ENCODE measurements at regions not wholly inside any gene's neighbourhood (a gene's known extent, or its start where the extent isn't known, plus 50 kb on each side); places are given as distances from the start of the nearest gene placed in this dataset.
"Not testable (repeated sequence)": the region's sequence is repeated elsewhere in the genome, so short reads cannot be mapped to it uniquely, and the experiment has no call there.

DNA sequence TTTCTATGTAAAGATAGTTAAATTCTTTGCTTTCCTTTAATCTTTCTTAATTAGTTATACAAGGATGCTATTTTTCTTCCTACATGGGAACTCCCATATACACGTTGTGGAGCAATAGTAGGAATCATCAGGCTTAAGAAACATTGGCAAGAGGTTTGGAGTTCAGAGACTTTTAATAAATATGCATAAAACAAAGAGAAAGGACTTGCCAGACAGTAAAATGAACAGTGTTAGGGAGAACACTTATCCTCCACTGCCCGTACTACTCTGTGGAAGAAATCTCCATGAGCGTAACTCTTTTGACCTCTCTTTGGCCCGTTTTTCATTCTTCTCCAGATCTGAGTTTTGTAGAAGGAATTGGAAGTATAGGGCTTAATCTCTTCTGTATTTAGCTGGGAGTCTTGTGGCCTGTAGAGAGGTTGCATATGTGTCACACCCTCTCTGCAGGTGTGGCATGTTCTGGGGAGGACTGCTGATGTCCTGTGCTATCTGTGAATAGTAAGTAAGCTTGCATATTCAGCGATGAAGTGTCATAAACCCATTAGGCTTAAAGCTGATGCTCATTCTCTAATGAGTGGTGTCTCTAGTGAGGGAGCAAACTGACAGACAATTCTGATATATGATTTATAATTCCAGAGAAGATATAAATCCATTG lies 455.4 kb upstream of the FAR2 start:
- no peak for DNase-seq

DNA sequence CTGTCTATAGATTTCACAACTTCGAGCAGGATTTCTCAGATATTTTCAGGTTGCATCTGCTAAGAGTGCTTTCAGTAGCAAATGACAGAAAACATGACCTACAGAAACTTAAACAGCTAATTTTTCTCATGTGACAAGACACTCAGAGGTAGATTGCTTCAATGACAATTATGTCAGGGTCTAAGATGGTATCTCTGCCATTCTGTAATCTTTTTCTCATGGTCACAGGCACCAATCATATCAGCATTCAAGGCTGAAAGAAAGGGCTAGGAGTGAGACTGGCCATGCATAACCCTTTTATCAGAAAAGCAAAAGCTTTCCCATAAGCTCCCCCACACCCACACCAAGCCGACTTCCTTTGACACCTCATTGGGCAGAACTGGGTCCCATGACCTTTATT lies 450.5 kb upstream of the FAR2 start:
- DNase-seq = no peak

DNA sequence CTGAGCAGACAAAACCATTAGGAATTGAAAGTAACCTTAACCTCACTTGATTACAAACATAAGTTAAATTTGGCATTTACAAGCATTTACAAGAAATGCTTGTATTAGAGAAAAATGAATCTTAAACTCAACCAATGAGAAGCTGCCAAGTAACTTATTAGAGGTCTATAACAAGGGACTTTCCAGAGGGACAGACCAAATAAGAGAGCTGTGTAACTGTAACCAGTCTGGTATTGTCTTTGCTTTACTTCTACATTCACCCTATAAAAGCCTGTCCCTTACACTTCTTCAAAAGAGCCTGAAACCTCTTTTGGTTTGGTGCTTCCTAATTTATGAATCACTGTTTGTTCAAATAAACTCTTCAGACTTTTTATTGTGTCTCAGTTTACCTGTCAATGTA lies 450.0 kb upstream of the FAR2 start:
- DNase-seq = no peak

DNA sequence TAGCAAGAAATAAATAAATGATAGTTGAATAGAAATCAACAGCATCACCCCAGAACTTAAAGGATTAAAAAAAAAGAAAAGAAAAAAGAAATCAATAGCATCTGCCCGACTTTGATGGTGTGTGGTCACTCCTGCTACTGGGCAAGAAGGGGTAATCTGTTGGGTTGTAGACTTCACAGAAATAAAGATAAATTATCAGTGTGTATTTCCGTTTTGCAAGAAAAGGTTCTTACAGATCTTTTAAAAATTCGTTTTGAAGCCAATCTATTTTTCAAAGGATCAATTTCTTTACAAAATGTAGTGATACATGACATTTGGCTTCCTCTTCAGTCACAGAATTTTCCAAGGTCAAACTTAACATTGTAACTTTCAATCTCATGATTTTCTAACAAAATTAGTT lies 448.9 kb upstream of the FAR2 start:
- no peak for DNase-seq

DNA sequence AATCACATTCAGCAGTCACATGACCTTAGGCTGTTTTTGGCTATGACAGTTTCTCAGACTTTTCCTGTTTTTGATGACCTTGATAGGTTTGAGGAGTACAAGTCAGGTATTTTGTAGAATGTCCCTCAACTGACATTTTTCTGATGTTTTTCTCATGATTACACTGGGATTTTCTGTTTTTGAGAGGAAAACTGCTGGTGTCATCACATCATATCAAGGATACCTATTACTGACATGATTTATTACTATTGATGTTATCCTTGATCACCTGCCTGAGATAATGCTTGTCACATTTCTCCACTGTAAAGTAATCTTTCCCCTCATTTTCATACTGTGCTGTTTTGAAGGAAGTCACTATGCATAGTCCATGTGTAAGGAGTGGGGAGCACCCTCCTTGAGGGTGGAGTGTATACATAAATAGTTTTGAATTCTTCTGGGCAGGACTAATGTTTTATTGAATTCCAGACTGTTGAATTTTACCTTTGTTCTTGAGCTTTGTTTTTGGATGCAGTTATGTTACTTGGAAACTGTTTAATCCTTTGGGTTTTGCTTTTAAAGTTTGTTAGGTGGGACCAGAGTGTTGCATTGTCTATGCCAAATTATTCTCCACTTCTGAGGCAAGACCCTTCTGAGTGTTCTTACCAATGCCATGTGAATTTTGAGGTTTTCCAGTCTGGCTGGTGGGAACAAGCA lies 444.5 kb upstream of the FAR2 start:
- DNase-seq = no peak

DNA sequence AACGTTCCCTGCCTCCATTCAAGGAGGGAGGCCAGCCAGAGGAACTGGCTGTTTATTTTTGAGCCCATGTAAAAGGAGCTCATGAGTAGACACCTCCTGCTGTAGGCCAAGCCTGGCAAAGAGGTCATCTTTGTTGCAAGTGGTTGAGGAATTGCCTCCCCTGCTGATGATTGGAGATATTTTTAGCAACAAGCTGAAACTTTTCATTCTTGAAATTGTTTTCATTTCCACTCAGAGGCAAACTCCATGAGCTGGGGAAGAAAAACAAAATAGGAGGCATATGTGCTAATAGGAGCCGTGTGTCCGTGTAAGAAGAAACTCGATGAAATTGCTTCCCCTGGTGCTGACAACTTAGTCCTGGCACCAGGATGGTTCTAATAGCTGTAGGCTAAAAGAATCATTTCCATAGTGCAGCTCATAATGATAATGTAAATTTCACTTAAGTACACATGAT lies 440.1 kb upstream of the FAR2 start:
- no peak for DNase-seq

DNA sequence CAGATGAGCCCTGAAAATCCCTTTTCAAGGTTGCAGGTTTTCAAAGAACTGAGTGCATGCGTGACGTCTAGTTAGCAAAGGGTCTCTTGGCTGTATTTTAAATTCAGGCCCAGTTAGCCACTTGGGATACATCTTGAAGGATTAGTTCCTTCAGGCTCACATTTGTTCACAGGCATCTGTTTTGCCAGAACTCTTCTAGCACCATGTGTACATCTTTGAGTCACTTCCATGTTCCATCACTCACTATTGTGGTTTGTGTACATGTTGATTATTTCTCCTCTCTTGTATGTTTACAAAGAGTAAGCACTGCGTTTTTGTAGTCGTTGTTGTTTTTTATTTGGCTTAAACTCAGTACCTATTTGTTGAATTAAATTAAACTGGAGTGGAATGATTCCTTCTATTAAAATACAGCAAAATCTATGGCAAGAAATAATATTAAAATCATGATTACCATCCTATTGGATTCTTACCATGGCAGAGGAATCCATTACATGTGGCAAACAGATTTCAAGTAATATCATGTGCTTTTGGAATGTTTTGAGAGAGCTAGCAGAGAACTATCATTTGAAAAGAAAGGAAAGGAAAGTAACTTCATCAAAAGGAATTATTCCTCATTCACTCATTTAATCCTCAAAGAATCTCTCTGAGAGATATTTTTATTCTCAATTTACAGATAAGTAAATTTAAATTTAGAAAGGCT lies 438.9 kb upstream of the FAR2 start:
- no peak for DNase-seq

DNA sequence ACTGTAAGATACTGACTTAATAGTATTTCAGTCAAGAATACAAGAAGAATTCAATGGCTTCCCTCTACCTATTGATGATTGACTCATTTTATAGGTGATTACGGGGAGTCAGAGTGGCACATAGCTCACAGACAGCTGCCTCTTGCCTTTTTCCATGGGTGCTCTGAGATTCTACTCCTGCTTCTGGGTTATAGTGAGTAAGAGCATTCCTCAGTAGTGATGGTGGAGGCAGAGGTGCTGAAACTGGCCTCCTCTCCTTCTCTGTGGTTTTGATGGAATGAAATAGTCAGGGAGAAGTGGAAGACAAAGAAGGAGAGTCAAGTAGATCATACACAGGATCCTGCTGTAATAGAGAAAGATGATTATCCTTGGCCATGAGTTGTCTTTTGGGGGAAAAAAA lies 438.2 kb upstream of the FAR2 start:
- DNase-seq = no peak

DNA sequence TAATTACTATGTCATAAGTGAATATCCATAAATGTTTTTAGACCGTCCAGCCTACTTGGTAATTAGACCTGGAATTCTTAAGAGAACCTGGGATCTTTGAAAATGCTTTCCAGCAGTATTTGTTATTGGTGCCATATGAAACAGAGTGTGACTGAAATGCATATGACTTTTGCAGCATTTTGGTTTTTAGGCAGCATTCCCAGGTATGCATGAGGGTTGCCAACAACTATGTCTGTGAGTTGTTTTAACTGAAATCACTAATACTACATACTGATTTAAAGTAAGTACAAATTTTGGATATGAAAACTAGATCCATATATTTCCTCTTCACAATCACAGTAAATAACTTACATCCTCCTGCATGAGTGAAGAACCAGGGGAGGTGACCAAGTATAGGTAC lies 437.7 kb upstream of the FAR2 start:
- DNase-seq = no peak

DNA sequence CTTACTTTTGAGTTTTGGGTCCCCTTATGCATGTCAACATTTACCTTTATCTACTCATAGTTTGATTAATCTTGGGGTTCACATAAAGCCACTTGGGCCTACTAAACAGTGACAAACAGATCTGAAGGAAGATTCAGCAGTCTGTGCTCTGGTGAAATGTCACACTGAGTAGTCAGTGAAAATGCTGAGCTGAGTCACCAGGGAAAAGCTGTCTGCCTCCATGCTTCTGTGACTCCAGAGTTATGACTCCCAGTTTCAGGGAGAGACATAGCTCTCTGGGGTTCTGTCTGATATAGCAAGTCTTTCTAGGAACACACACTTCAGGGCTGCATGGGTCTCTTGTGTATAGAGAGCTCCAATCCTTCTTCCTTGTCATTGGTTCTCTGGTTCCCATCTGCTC lies 406.3 kb upstream of the FAR2 start:
- DNase-seq = no peak

DNA sequence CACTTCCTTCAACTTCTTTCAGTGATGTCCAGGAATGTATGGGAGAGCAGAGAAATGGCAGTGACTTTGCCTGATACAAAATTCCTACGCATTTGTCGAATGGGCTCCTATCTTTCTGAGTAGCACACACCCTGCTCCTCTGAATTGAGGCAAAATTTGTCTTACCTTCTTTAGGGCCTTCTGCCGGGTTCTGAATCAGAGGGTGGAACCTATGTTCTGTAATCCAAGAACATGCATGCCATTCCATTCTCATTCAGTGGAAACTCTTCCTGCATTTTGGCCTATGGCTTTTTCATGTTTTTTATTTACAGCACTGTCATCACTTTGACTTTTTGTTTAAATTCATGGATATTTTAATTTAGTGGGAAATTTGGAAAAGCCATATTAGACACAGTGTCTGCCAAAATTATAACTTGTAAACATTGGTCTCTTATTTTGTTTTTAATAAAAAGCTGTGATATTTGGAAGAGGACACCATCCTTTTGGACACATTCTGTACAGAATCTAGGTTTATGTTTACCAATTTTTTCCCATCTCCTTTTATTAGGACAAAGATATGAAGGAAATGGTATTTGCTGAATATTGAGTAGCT lies 402.2 kb upstream of the FAR2 start:
- no peak for DNase-seq

DNA sequence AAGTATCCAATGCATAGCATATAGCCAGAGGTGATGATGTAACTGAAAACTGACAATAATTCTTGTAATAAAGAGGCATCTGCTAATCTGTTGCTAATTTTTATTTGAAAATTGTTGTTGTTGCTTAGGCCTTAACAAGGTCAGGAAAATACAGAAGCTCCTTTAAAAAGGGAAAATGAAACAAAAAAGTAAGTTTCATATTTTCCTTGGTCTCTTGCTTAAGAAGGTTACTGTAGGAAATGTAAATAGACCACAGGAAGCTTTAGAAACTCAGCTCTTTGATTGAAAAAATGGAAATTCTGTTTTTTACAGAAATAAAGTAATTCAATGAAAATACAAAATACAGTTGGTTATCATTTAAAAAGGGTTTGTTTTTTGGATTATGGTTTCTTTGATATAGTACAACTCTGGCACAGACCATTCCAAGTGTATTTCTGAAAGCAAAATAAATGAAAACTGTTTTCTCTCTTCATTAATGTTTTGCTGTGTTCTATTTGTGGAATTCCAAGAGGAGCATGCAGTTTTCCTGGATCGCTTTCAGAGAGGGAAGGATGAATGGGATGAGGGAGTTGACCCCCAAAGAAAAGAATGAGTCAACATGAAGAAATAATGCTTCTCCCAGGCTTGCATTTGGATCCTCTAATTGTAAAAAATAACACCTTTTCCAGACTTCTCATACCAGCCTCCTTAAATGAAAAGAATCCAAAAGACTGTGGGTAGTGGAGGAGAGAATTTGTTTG lies 398.0 kb upstream of the FAR2 start:
- DNase-seq = no peak

DNA sequence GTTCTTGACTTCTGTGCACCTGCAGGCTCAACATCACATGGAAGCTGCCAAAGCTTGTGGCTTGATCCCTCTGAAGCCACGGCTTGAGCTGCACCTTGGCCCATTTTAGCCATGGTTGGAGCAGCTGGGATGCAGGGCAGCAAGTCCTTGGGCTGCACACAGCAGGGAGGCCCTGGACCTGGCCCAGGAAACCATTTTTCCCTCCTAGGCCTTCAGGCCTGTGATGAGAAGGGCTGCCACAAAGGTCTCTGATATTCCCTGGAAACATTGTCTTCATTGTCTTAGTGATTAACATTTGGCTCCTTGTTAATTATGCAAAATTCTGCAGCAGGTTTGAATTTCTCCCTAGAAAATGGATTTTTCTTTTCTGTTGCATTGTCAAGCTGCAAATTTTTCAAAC lies 394.1 kb upstream of the FAR2 start:
- no peak for DNase-seq

DNA sequence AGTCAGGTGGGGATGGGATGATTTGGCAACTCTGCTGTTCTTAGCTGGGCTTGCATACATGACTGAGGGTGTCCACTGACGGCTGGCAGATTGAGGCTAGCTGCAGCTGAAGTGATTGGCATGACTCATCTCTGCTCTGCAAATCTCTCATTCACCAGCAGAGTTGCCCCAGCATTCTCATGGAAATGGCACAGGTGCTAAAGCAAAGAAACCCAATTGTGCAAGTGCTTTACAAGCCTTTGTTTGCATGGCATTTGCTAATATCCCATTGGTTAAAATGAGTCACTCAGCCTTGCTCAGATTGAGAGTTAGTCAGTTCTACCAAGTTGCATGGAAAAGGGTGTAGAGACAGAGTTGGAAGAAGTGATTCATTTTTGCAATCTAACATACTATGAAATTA lies 389.7 kb upstream of the FAR2 start:
- no peak for DNase-seq

DNA sequence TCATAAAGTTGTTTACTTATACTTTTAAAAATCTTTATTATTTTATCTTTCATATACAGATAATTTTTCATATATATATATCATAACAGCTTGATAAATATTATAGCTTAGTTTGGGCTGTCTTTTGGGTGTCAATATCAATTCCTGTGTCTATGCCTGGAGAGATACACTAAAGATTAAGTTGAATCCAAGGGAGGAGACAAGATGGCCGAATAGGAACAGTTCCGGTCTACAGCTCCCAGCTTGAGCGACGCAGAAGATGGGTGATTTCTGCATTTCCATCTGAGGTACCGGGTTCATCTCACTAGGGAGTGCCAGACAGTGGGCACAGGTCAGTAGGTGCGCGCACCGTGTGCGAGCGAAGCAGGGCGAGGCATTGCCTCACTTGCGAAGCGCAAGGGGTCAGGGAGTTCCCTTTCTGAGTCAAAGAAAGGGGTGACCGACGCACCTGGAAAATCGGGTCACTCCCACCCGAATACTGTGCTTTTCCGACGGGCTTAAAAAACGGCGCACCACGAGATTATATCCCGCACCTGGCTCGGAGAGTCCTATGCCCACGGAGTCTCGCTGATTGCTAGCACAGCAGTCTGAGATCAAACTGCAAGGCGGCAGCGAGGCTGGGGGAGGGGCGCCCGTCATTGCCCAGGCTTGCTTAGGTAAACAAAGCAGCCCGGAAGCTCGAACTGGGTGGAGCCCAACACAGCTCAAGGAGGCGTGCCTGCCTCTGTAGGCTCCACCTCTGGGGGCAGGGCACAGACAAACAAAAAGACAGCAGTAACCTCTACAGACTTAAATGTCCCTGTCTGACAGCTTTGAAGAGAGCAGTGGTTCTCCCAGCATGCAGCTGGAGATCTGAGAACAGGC lies 388.8 kb upstream of the FAR2 start:
- DNase-seq = not testable (repeated sequence)

DNA sequence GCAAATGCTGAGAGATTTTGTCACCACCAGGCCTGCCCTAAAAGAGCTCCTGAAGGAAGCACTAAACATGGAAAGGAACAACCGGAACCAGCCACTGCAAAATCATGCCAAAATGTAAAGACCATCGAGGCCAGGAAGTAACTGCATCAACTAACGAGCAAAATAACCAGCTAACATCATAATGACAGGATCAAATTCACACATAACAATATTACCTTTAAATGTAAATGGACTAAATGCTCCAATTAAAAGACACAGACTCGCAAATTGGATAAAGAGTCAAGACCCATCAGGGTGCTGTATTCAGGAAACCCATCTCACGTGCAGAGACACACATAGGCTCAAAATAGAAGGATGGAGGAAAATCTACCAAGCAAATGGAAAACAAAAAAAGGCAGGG lies 387.2 kb upstream of the FAR2 start:
- DNase-seq = not testable (repeated sequence)

DNA sequence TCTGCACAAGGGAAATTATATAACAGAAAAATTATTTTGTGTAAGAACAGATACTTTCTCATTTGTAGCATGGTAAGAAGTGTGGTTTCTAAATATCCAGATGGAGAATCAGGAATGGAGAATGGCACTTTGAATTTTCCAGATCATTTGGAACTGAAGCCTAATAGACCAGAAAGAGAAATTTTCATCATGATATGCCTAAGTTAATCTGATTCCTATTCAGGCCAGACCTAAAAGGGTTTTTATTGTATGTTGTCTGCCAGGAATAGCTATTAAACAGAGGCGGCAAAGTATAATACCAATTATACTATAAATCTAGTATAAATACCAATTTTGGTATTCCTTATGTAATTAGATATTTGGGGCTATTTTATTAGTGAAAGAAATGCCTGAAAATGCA lies 382.7 kb upstream of the FAR2 start:
- DNase-seq = no peak

DNA sequence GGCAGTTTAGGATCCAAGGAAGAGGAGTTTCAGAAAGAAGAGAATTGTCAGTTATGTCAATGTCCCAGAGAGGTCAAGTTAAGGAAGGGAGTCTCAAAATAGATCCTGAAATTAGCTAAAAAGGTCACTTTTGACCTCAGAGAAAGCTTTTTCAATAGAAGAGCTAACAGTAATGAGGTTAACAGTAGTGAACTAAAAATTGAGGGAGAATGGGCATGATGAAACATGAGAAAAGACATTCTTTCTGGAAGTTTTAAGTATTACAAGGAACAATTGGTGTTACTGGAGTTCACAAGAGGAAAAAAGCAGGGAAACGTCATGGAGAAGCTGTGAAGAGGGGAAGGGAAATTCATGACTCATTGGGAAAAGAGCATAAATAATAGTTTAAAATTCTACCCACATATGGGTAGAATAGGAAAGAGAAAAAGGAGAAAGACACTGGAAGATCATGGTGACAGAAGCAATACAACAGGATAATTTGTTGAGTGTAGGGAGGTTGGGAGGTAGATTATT lies 381.2 kb upstream of the FAR2 start:
- DNase-seq = no peak

DNA sequence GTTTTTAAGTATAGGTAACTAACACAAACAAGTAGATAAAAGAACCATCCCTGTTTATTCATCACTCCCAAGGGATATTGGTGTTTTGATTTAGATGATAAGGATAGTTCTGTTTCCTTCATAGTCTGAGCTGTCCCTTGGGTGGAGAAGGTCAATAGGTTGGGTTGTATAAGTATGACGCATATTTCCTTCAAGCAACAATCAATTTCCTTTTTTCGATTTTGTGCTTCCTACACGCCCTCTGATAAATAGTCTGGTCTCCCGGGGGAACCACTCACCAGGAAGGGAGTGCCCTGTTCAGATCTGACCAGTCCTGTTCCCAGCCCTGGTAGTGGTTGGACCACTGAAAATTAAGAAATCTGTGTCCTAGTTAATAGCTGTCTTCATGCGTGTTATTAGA lies 378.8 kb upstream of the FAR2 start:
- no peak for DNase-seq

DNA sequence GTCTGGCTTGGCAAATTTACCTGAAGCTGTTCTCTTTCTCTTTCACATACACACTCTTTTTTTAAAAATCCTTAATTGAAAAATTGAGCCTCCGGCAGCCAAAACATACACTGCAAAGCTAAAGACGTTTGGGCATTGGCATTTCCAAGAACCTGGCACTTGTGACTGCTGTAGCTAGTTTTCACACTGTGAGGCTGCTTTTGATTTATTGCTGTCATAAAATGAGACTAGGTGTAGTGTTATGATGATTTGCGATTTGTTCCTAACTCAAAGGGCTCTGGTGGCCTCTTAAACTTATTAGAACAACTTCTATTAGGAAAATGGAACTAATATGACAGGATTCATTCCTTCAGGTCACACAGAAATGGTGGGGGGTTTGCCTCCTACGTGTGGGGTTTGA lies 377.1 kb upstream of the FAR2 start:
- no peak for DNase-seq

DNA sequence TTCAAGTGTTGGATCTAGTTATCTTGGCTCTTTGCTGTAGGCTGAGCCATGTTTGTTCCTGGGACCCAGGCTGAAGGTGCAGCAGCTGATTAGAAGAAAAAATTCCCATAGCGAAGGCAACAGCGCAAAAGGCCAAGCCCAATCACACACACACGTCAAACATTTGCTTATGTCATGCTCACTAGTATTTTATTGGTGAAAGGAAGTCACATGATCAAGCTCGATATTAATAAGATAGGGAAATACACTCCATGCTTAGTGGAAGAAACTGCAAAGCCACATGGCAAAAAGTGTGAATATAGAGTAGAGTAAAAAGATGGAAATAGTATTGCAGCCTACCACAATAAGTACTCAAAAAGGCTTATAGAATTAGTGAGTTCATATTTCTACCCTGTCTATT lies 373.5 kb upstream of the FAR2 start:
- no peak for DNase-seq

DNA sequence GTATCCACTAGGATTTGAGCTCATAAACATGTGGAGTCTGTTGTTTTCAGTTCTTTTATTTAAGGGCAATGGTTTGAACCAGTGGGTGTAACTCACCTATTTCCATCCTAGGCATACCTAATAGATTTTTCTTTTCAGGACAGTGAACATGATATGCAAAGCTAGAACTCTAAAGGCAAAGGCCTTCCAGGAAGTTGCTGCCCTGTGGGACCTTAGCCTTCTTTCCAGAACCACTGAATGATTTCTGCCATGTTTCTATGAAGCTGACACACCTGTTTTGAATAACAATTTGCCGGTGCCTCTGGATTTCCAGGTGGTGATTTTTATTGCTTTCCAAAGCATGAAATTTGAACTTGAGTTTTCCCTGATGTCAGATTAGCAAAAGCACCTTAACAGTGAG lies 372.9 kb upstream of the FAR2 start:
- DNase-seq = no peak
